HCT116 (cell line): ENCODE measurements at regions not wholly inside any gene's neighbourhood (a gene's known extent, or its start where the extent isn't known, plus 50 kb on each side); places are given as distances from the start of the nearest gene placed in this dataset.

Experiments
- ATAC-seq: fragments of 200-7000 bp; cut with Tn5 transposase; 2 replicates; pipeline ENCODE4 v1.9.1; 2020; ENCODE audit warnings: mild to moderate bottlenecking, moderate library complexity
- BruUV-seq: library from RNA; stranded (reverse); fragments of 400-500 nt; replicated peaks from 2 replicates; lab custom pipeline; 2021; lab: Mats Ljungman, UMichigan
- CTCF ChIA-PET: fragments of 300-600 bp; sonication (Branson Sonifier 250); formaldehyde crosslinking; loops from one replicate; lab custom pipeline; 2021; ENCODE audit warnings: antibody characterized with exemption; lab: Charles Lee
- POLR2A ChIA-PET: fragments of 300-600, 350-600 bp; sonication (Branson Sonifier 250); formaldehyde crosslinking; loops from one replicate; lab custom pipeline; 2021; ENCODE audit warnings: antibody characterized with exemption; lab: Charles Lee
- RAD21 ChIA-PET, 2 experiments: fragments of 300-600 bp; sonication (Branson Sonifier 250); formaldehyde crosslinking; loops; one replicate each; lab custom pipeline; 2023; ENCODE audit warnings: low total read pairs in 2 of 2; ENCODE audit not compliant: uncharacterized antibody in 2 of 2, unreplicated experiment in 2 of 2, low non-redundant PET in 1 of 2; lab: Charles Lee
- DNase-seq: peaks from one replicate; pipeline ENCODE4 v3.0.0-alpha.2; 2010; ENCODE audit warnings: low read depth, low spot score
- H2AFZ ChIP-seq: fragments of 200-600 bp; shearing (Covaris generic), sonication (generic); 2 replicates; pipeline ENCODE4 v1.6.1; 2017; ENCODE audit warnings: low read depth, mixed run types, mixed read lengths, antibody characterized with exemption, low read length; ENCODE audit not compliant: poor library complexity, severe bottlenecking
- H3K27ac ChIP-seq: 2 replicates; pipeline ENCODE4 v1.5.1; 2012; ENCODE audit warnings: low read depth, low read length
- H3K27me3 ChIP-seq: fragments of 200-600 bp; sonication (generic); 2 replicates; pipeline ENCODE4 v1.6.1; 2016; ENCODE audit warnings: mixed run types, low read length, mixed read lengths; ENCODE audit not compliant: insufficient read depth
- H3K36me3 ChIP-seq, 2 experiments: fragments of 200-500 bp in 1 of 2; fragments of 200-600 bp in 1 of 2; sonication (Bioruptor generic) in 1 of 2; sonication (generic) in 1 of 2; 2 replicates each; pipeline versions ENCODE4 v1.5.1 to v1.6.1; 2014 to 2016; ENCODE audit warnings: low read length in 2 of 2, inconsistent platforms in 1 of 2, mixed read lengths in 1 of 2, mixed run types in 1 of 2; ENCODE audit not compliant: insufficient read depth in 2 of 2, control insufficient read depth in 1 of 2
- H3K4me1 ChIP-seq, 2 experiments: fragments of 200-600 bp in 1 of 2; sonication (generic) in 1 of 2; 2 replicates each; pipeline versions ENCODE4 v1.5.1 to v1.6.1; 2012 to 2017; ENCODE audit warnings: low read length in 2 of 2, inconsistent platforms in 1 of 2, mild to moderate bottlenecking in 1 of 2, mixed read lengths in 1 of 2, mixed run types in 1 of 2, moderate library complexity in 1 of 2; ENCODE audit not compliant: insufficient read depth in 2 of 2, control insufficient read depth in 1 of 2
- H3K4me2 ChIP-seq: fragments of 200-600 bp; sonication (generic); 2 replicates; pipeline ENCODE4 v1.6.1; 2017; ENCODE audit warnings: mixed run types, low read length, mixed read lengths
- H3K4me3 ChIP-seq, 2 experiments: fragments of 200-600 bp in 1 of 2; sonication (generic) in 1 of 2; replicated peaks in 1 of 2; 2 replicates each; pipeline ENCODE4 v1.5.1; 2011 to 2016; ENCODE audit warnings: low read length in 2 of 2, control low read depth in 1 of 2, low read depth in 1 of 2, mild to moderate bottlenecking in 1 of 2, mixed read lengths in 1 of 2, mixed run types in 1 of 2
- H3K79me2 ChIP-seq: fragments of 200-600 bp; sonication (generic); 2 replicates; pipeline ENCODE4 v1.6.1; 2017; ENCODE audit warnings: mild to moderate bottlenecking, mixed run types, low read length, moderate library complexity, mixed read lengths; ENCODE audit not compliant: insufficient read depth
- H3K9ac ChIP-seq: fragments of 200-600 bp; sonication (generic); 2 replicates; pipeline ENCODE4 v1.6.1; 2016; ENCODE audit warnings: low read length, mixed read lengths
- H3K9me2 ChIP-seq: fragments of 200-600 bp; sonication (generic), shearing (Covaris generic); 2 replicates; pipeline ENCODE4 v1.6.1; 2017; ENCODE audit warnings: mixed run types, mild to moderate bottlenecking, moderate library complexity; ENCODE audit not compliant: insufficient read depth
- H3K9me3 ChIP-seq, 2 experiments: fragments of 200-500 bp in 1 of 2; fragments of 200-600 bp in 1 of 2; sonication (Bioruptor generic) in 1 of 2; sonication (generic) in 1 of 2; 2 replicates each; pipeline ENCODE4 v1.6.1; 2014 to 2017; ENCODE audit warnings: low read length in 2 of 2, mixed read lengths in 2 of 2, inconsistent platforms in 1 of 2, low read depth in 1 of 2, mild to moderate bottlenecking in 1 of 2, mixed run types in 1 of 2, moderate library complexity in 1 of 2; ENCODE audit not compliant: control insufficient read depth in 1 of 2, insufficient read depth in 1 of 2
- H4K20me1 ChIP-seq: fragments of 200-600 bp; sonication (generic), shearing (Covaris generic); 2 replicates; pipeline ENCODE4 v1.6.1; 2017; ENCODE audit warnings: mixed run types, mild to moderate bottlenecking, moderate library complexity; ENCODE audit not compliant: insufficient read depth
- CEBPB ChIP-seq: IDR thresholded peaks from 2 replicates; pipeline ENCODE4 v1.6.1; 2012; ENCODE audit warnings: low read depth
- CTCF ChIP-seq, 3 experiments: fragments of 200-600 bp in 1 of 3; sonication (generic) in 1 of 3; IDR thresholded peaks in 2 of 3; conservative IDR thresholded peaks in 1 of 3; 2 replicates each; pipeline ENCODE4 v1.5.1; 2012 to 2017; ENCODE audit warnings: low read depth in 2 of 3, low read length in 2 of 3, antibody characterized with exemption in 1 of 3, borderline replicate concordance in 1 of 3, control low read depth in 1 of 3, mild to moderate bottlenecking in 1 of 3, mixed read lengths in 1 of 3, mixed run types in 1 of 3, moderate library complexity in 1 of 3; ENCODE audit not compliant: insufficient read depth in 1 of 3
- EGR1 ChIP-seq: IDR thresholded peaks from 2 replicates; pipeline ENCODE4 v1.6.1; 2012; ENCODE audit warnings: low read depth
- ELF1 ChIP-seq: IDR thresholded peaks from 2 replicates; pipeline ENCODE4 v1.6.1; 2012; ENCODE audit warnings: low read depth, borderline replicate concordance
- EZH2 ChIP-seq: fragments of 200-600 bp; sonication (generic); IDR thresholded peaks from 2 replicates; pipeline ENCODE4 v1.6.1; 2017; ENCODE audit warnings: antibody characterized with exemption, mixed run types
- MAX ChIP-seq: IDR thresholded peaks from 2 replicates; pipeline ENCODE4 v1.6.1; 2012
- SP1 ChIP-seq: IDR thresholded peaks from 2 replicates; pipeline ENCODE4 v1.6.1; 2012; ENCODE audit warnings: low read depth
- SRF ChIP-seq: IDR thresholded peaks from 2 replicates; pipeline ENCODE4 v1.6.1; 2012; ENCODE audit warnings: low read depth
- TCF7L2 ChIP-seq: IDR thresholded peaks from 2 replicates; pipeline ENCODE4 v1.7.0; 2011; ENCODE audit warnings: borderline replicate concordance, inconsistent platforms; ENCODE audit not compliant: insufficient read depth, insufficient read length; ENCODE audit errors: extremely low read depth
- YY1 ChIP-seq: IDR thresholded peaks from 2 replicates; pipeline ENCODE4 v1.6.1; 2011; ENCODE audit warnings: low read length, low read depth, moderate library complexity, mild to moderate bottlenecking; ENCODE audit not compliant: insufficient replicate concordance; ENCODE audit errors: extremely low read depth
- ZBTB33 ChIP-seq: IDR thresholded peaks from 2 replicates; pipeline ENCODE4 v1.6.1; 2011; ENCODE audit warnings: mild to moderate bottlenecking, low read length, moderate library complexity; ENCODE audit not compliant: insufficient replicate concordance; ENCODE audit errors: extremely low read depth
- intact Hi-C: fragments of 100-400 bp; cut with micrococcal nuclease; formaldehyde crosslinking; loops from 2 replicates; pipeline ENCODE4 v1.10.0; 2022

- Histone ChIP-seq H3K4me2 (no peak overlapping the region), H3K9me3 (peaks cover 5 to 8% of the 10 kb centered on the region in 2 experiments; a peak in 1 of 4 replicates), H3K4me1 (peaks cover 3 to 10% of the 10 kb centered on the region in 2 experiments; a peak in 2 of 4 replicates), H3K79me2 (no peaks in the 10 kb centered on the region), H3K4me3 (no peak overlapping the region), H4K20me1 (no peaks in the 10 kb centered on the region), H3K36me3 (no peaks in the 10 kb centered on the region), H2AFZ (no peak overlapping the region), H3K27ac (no peak overlapping the region), H3K9ac (no peak overlapping the region), H3K27me3 (no peaks in the 10 kb centered on the region), H3K9me2 (no peaks in the 10 kb centered on the region)
- BruUV-seq, result no TSS peak
- POLR2A ChIA-PET, result no interaction called here
- DNase-seq, result no peak
- ATAC-seq, result no peak
- CTCF ChIA-PET, result no interaction called here
- TF ChIP-seq CTCF (IDR thresholded peaks at IDR 0.05 in 2 of 3, conservative IDR thresholded peaks at IDR 0.05 in 1 of 3; ENCODE audit: borderline replicate concordance in 1 of 3, insufficient read depth in 1 of 3, low read depth in 2 of 3, low read length in 2 of 3) (no peak), YY1 (no peak), SRF (no peak), ELF1 (no peak), CEBPB (no peak), ZBTB33 (no peak), EGR1 (no peak), EZH2 (no peak), TCF7L2 (no peak), SP1 (no peak), MAX (no peak)
- RAD21 ChIA-PET, result interaction anchor here in 1 of 2 experiments (0.6 kb wide), 1 partner anchor 109 kb away, joined by 3 read pairs; no protein-coding TSS in a partner anchor
- intact Hi-C loops, result no loop called here
Observed at GRCh38 chr12:89185181-89185580, 167.1 kb downstream of the DUSP6 start.
